ENCODE measurements at regions not wholly inside any gene's neighbourhood (a gene's known extent, or its start where the extent isn't known, plus 50 kb on each side); places are given as distances from the start of the nearest gene placed in this dataset.

GRCh38 chr2:37816686-37817085 lies 108.4 kb upstream of the RMDN2 start:
- TF ChIP-seq MAX (IDR thresholded peaks at IDR 0.05) (no peak), TAF1 (conservative IDR thresholded peaks at IDR 0.05) (no peak), CTCF (IDR thresholded peaks at IDR 0.05; ENCODE audit: low read depth, low read length, missing input control) (no peak), EGR1 (IDR thresholded peaks at IDR 0.05; ENCODE audit: low read depth in 2 of 2) (no peak), YY1 (IDR thresholded peaks at IDR 0.05) (no peak), HNF4A (conservative IDR thresholded peaks at IDR 0.05) (no peak), FOXA1 (IDR thresholded peaks at IDR 0.05) (no peak), REST (IDR thresholded peaks at IDR 0.05) (no peak), ATF3 (IDR thresholded peaks at IDR 0.05) (no peak)
